Activated naive CD4-positive, alpha-beta T cell (primary cell): ENCODE measurements at regions not wholly inside any gene's neighbourhood (a gene's known extent, or its start where the extent isn't known, plus 50 kb on each side); places are given as distances from the start of the nearest gene placed in this dataset.

ENCODE experiments used
- DNase-seq, 4 experiments: peaks; one replicate each; lab custom pipeline; 2025; lab: John Stamatoyannopoulos, UW

DNA sequence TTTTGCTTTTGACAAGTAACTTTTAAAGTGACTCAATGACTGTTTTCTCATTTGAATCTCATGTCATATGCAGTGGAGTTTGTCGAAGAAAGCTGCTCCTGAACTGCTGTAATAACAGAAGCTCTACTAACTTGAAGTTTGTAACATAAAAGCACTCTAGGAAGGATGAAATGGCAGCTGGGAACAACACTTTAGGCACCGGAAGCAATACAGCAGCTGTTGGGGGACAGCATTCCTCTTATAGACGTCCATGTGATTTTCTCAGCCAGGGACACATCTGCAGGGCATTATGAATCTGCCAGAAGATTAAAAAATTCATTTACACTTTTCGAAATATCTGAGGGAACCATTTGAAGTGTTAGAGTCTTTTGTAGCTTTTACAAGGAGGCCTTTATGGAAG is 1035.8 kb downstream of the ADGRL3 start:
- no peak for DNase-seq

GRCh38 chr4:62232814-62233213 is 1032.7 kb downstream of the ADGRL3 start:
- no peak for DNase-seq

DNA sequence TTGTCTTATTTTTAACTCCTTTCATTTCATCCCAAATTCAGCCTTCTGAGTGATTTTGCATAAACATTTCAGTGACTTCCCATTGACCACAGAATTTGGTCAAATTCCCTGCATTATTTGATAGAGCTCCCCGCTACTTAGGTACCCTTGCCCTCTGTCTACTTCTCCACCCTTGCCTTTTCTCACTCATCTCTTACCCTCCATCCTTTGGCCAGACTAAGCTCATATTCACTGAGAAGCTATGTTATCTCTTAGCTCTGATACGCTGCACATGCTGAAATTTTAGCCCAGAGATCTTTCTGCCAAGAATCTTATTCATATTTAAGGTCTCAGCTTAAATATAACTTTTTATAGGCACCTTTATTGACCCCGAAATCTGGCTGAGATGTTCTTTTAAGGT is 1031.9 kb downstream of the ADGRL3 start:
- DNase-seq = no peak

- no peak for DNase-seq
These were observed 1026.0 kb downstream of the ADGRL3 start for GRCh38 chr4:62226082-62226481.

DNA sequence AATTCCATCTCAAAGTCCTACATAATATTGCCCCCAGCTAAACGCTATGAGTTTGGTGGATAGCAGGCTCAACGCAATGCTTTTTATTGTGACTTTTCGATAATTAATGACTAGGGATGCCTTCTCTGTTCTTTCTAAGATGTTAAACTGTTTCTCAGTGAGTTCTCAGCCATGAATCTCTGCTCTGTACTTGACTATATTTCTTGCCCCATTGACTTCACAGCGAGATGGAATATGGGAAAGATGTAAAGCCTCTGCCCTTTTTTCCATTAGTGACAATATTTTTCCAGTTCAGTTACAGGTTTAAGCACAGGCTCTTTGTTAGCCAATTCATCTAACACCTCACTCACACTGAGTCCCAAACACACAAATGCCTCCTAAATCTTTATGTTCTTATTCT is 1022.0 kb downstream of the ADGRL3 start:
- DNase-seq = no peak

DNA sequence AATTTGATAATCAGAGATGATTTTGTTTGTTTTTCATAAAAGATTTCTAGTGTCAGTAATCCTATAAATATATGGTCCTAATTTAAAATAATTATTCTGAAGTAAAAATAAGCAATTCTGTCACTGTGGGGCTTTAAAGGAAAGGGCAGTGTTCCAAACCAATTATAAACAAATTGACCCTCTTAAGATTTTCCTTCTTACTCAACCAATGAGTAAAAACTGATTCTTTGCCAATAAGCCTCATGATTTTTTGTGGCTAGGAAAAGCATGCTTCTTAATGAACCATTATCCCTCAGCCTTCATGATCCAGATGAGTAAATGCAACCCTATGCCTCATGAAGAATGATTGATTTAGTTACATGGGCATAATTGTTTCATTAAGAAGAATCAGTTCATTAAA is 1010.4 kb downstream of the ADGRL3 start:
- DNase-seq = no peak

DNA sequence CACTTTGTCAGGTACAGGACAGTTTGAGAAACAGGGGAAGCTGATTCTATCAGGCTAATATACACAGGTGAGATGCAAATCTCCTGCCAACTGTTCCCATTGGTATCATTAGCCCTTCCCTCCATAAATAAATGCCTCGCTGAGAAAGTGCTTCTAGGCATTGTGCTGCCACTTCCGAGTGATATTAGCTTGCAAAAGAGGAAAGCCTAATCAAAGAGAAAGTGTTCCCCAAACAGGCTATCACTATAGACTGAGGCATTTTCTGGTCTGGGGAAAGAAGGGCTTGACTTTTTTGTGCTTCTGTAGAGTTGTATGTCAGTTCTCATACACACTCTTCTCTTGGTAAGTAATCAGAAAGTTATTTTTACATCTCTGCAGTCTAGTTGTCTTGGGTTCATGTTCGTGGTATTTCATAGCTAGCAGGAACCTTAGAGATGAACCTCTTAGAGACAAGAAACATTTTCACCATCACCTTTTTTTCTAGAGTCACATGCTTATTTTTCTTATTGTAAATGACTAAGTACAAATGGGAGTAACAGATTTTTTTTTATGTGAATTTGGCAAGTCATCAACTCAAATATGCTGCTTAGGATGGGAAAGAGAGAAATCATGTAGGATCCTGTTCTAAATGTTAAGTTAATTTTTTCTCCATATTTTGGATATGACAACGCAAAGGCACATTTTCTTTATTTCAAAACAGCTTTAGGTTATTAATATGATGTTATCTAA is 1009.8 kb downstream of the ADGRL3 start:
- no peak for DNase-seq

DNA sequence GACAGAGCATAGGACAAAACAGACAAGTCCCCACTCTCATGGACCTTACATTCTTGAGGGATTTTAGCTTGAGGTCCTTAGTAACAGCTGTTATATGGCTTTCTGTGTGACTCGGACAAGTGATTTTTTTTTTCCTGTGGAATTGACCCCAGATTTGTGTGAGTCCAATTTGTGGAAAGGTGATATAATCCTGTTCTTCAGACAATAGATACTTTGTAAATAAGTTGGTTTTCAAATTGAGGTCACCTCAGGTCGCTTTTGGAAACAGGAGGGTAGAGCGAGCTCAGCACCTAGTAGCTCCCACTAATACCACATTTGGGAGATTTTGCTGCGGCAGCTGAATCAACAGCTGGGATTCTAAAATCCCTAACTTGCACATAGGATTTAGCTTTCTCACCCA is 1008.8 kb downstream of the ADGRL3 start:
- DNase-seq = no peak

GRCh38 chr4:62204136-62204535 is 1004.0 kb downstream of the ADGRL3 start:
- no peak for DNase-seq

- no peak for DNase-seq
These were observed 999.2 kb downstream of the ADGRL3 start for GRCh38 chr4:62199291-62199810.

DNA sequence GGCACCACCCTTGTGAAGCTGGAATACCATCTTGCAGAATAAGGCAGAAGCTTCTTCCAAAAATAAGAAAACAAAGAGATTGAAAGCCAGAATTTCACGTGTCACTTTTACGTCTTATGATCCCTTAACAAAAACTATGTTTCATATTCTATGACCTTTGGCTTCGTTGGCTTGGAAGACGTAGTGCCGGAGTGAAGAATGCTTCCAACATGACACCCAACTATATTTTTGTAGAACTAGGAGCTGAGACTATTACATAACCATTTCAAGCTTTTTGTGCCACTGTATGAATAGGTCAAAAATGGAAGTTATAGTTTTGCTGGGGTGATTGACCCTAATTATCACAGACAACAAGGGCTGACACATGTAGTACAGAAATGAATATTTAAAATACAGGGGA is 996.2 kb downstream of the ADGRL3 start:
- DNase-seq = no peak

GRCh38 chr4:62194342-62194741 is 994.2 kb downstream of the ADGRL3 start:
- DNase-seq = no peak

DNA sequence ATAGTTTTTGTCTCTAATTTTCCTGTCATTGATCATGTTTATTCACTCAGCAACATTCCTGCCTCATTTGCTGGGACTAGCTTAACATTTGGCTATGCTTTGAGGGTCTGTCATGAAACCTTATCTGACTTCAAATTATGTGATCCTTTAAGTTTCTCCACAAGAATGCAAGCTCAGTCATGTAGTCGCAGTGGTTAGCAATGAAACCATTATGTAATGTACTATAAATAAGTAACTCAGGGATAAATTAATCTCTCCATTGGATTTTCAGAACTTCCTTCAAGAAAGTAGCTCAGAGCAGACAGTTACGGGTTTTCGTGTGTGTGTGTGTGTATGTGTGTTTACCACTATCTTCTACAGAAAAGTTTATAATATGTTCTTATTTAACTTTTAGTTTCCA is 993.6 kb downstream of the ADGRL3 start:
- no peak for DNase-seq

GRCh38 chr4:62191451-62192240 is 991.5 kb downstream of the ADGRL3 start:
- DNase-seq = no peak

DNA sequence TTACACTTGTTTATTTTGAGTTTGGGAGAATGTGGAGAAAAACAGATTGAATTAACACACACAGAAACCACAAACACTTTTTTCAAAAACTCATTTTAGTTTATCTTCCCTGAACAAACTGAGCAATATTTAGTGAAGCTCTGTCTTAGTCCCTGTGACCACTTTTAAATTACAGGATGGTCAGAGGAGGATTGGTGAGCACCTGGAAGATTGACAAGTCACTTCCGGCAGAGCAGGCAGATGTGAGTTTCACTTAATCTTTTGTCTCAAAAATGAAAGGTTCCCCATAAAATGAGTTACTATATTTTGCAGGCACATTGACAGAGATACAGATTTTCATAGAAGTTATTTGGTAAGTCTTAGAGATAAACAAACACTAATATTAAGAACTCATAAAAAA is 970.1 kb downstream of the ADGRL3 start:
- no peak for DNase-seq

GRCh38 chr4:62168681-62169080 is 968.6 kb downstream of the ADGRL3 start:
- no peak for DNase-seq

DNA sequence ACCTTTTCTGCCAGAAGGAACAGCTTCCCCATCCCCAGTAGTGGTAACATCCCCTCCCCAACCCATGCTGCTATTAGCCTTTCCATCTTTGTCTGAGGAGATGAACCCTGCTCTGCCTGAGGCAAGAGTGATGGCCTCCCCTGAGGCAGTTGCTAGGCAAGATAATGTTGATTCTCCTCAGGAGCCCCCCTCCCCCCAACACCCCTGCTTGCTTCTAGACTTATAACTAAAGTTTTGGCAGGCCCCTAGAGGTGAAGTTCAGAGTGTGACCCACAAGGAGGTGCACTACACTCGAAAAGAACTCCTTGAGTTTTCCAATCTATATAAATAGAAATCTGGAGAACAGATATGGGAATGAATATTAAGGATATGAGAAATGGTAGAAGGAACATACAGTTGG is 962.5 kb downstream of the ADGRL3 start:
- no peak for DNase-seq

GRCh38 chr4:62161446-62161845 is 961.3 kb downstream of the ADGRL3 start:
- no peak for DNase-seq

- no peak for DNase-seq
These were observed 959.8 kb downstream of the ADGRL3 start for GRCh38 chr4:62159876-62160275.

DNA sequence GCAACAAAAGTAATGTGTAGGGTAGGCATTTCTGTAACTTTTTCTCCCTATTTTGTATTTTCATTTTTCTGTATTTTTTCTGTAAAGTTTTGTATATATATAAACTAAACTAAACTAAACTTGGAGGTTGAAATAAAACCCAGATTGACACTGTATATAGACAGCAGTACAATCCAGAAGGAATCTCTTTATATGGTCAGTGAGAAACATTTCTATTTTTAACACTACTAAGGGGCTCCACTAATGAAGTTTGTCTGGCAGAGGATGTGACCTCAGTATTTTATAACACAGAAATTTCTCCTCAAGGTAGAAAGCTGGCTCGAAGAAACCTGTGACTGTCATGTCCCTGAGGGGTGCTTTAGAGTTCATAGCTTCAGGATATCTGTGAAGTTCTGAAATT is 959.2 kb downstream of the ADGRL3 start:
- no peak for DNase-seq

DNA sequence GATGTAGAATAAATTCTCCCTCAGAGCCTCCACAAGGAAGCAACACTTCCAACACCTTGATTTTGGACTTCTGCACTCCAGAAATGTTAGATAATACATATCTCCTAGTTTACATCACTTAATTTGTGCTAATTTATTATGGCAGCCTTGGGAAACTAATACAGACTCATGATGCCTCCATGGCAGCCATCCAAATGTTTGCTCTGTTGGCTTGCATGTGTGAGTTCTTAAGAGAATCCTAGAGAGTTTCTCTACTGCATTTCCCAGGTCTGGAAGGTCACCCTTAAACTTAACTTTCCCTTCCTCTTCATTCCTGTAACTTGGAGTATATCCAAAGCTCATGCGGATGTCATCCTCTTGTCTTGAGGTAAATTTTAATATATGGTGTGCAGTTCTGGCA is 956.1 kb downstream of the ADGRL3 start:
- no peak for DNase-seq

DNA sequence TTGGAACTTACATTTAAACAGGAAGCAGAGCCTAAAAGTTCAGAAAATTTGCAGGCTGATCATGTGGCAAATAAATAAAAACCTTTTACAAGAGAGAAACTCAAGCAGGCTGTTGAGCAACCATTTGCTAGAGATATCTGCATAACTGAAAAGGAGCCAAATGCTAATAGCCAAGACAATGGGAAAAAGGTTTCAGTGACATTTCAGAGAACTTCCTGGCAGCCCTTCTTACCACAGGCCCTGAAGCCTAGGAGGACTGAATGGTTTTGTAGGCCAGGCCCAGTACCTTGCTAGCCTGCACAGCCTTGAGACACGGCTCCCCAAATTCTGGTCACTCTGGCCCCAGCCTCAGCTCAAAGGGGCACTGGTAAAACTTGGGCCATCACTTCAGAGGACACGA is 945.1 kb downstream of the ADGRL3 start:
- no peak for DNase-seq

DNA sequence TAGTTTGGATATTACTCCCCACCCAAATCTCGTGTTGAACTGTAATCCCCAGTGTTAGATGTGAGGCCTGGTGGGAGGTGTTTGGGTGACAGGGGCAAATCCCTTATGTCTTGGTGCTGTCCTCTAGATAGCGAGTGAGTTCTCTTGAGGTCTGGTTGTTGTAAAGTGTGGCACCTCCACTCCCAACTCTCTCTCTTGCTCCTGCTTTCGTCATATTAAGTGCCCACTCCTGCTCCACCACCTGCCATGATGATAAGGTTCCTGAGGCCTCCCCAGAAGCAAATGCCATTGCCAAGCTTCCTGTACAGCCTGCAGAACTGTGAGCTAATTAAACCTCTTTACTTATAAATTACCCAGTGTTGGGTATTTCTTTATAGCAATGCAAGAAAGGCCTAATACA is 944.3 kb downstream of the ADGRL3 start:
- DNase-seq = no peak
